GM21528 (cell line): ENCODE measurements at regions not wholly inside any gene's neighbourhood (a gene's known extent, or its start where the extent isn't known, plus 50 kb on each side); places are given as distances from the start of the nearest gene placed in this dataset.

Source experiments
- ATAC-seq: cut with Tn5 transposase; IDR thresholded peaks from one replicate; pipeline ENCODE4 v1.9.1; 2021; ENCODE audit warnings: mild to moderate bottlenecking, moderate library complexity; ENCODE audit not compliant: unreplicated experiment, low FRiP score

DNA sequence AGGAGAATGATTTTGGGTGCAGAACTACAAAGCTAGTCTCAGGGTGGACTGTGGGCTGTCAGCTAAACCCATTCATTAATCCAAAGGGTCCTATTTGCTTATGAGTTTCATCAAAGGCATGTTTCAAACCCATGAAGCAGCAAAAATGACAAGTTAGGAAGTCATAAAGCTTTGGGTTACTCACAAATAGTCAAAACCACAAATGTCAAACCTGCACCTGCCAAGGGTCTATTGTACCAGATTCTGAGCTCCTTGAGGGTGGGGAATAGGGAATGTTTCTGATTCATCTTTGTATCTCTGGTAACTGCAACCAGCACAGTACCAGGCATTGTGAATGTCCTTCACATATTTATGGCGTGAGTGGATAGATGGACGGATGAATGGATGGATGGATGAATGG, 317.7 kb downstream of the MAF start:
- ATAC-seq, result no peak

- ATAC-seq, result peak; percentile 83
Observed at GRCh38 chr16:79278506-79278905, 322.0 kb downstream of the MAF start.

- ATAC-seq, result no peak
Observed at GRCh38 chr16:79276501-79276900, 324.0 kb downstream of the MAF start.

DNA sequence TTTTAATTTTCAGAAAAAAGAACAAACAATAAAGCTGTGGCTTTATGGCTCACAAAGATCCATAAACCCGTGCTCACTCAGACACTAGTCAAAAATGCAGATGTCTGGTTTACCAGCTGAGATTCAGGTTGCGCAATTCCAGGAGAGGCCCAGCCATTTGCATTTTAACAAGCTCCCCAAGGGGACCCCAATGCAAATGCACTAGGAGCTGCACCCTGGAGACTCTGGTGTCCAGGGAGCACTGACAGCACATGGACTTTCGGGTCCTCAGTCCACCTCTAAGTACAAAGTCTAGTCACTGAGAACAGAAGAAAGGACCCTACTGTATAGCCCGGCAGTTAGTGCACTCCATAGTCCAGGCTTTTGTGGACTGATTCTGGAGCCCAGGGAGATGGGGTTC, 326.3 kb downstream of the MAF start:
- no peak for ATAC-seq

- no peak for ATAC-seq
Observed at GRCh38 chr16:79272141-79272577, 328.4 kb downstream of the MAF start.

DNA sequence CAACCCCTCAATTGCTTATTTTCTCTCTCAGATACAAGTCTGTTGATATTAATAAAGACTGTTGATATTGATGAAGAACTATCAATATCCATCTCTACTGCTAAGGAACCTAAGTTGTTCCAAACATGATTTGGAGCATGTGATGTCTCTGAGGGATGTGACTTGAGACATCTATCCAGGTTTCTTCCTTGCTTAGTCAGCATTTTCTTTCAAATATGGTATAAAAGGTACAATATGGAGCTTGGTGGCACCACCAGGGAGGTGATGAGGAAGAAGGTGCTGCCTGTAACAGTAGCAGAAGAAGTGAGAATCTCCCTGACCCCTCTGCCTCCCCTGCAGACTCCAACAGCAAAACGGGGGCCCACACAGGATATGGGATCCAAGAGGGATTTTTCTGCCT, 329.0 kb downstream of the MAF start:
- ATAC-seq, result no peak

DNA sequence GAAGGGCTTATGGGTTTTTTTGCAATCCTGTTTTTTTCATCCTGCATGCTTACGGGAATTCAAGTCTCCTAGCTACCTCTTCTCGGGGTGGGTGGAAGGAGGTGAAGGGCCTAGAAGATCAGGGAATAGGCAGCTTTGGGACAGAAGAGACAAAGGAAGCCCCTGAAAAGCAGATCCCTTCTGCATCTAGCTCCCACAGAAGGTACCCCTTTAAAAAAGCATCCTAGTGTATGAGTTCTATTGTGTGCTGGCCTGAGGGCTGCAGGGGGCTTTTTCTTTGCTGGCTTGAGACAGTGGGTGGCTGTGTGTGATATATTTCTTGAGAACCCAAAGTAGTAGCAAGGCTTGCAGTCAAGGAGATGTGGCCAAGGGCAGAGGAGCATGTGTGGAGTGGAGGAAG, 330.5 kb downstream of the MAF start:
- ATAC-seq, result no peak

GRCh38 chr16:79269211-79269863, 331.2 kb downstream of the MAF start:
- ATAC-seq, result peak; percentile 89

DNA sequence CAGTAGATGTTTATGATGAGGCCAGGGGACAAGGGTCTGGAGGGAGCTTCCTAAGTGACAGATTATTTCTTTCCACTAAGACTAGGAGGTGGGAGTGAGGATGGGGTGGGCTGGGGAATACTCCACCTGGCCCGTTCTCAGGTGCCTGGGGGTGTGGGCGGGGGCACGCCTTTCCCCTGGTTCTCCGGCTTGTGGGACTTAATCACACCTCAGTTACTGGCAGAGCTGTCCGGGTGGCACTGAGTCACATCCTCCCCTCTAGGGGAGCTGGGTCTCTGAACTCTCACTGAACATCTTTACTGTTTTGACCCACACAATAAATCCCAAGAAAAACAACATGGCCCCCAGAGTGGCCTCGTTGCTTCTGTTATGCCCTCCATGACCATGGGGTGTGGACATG, 332.8 kb downstream of the MAF start:
- ATAC-seq, result no peak

DNA sequence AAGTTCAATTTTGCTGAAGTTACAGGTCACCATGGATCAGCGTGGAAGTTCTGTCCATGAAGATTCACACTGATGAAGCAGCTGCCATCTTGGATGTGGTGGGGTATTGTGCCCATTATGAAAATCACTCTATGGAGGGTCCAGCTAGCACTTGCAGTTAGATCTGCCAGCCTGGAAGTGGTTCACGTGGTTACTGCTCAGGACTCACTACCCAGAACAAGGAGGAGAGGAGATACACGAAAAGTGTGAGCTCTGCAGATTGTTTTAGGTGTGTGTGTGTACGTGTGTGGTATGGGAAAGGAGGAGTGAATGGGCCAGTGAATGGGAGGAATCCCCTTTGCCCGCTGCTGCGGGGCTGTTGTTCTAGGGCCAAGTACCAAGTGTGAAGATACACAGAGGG, 333.4 kb downstream of the MAF start:
- ATAC-seq, result no peak

DNA sequence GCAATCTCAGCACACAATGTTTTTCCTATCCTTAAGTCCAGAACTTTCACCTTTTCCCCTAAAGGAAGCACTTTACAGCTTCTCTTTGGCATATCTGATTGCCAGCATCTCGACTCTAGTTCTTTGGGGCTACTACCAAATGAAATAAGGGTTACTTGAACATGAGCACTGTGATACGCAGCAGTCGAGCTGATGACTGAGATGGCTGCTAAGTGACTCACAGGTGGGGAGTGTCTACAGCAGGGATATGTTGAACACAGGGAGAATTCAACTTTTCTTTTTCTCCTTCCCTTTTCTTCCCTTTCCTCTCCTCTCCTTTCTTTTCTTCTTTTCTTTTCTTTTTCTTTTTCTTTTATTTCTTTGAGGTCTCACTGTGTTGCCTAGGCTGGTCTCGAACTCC, 334.8 kb downstream of the MAF start:
- ATAC-seq, result no peak

- ATAC-seq, result no peak
Observed at GRCh38 chr16:79265196-79265595, 335.3 kb downstream of the MAF start.

GRCh38 chr16:79264237-79265109, 336.1 kb downstream of the MAF start:
- ATAC-seq, result no peak

GRCh38 chr16:79263425-79263824, 337.1 kb downstream of the MAF start:
- ATAC-seq, result no peak
